ENCODE measurements at regions not wholly inside any gene's neighbourhood (a gene's known extent, or its start where the extent isn't known, plus 50 kb on each side); places are given as distances from the start of the nearest gene placed in this dataset.

DNA sequence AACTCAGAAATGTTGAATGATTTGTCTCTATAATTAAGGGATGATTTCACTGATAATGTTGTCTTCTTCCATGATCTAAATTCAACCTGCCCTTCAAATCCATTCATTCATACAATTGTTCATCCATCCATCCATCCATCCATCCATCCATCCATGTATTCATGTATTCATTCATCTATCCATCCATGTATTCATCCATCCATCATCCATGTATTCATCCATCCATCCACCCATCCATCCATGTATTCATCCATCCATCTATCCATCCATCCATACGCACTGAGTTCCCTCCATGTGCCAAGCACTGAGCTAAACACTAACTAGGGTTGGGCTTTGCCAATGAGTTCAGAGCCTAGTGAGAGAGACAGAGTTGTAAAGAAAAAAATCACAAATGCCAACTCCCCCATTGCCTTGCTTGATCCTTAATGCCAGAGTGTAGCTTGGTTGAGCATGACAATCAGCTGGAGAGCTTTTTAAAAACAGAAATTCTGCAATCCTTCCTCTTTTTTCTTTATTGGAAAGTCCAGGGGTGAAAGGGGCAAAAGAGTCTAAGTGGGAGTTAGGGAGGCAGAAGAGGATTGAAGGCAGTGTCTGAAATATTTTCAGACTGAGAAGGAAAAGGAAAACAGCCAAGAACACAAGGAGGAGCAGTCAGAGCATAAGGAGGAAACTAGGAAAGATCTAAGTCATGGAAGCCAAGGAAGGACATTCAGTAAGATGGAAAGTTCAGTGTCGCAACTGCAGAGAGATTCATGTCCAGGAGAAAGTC lies 92.4 kb upstream of the ERG start:
- TF ChIP-seq, protein P1, sequence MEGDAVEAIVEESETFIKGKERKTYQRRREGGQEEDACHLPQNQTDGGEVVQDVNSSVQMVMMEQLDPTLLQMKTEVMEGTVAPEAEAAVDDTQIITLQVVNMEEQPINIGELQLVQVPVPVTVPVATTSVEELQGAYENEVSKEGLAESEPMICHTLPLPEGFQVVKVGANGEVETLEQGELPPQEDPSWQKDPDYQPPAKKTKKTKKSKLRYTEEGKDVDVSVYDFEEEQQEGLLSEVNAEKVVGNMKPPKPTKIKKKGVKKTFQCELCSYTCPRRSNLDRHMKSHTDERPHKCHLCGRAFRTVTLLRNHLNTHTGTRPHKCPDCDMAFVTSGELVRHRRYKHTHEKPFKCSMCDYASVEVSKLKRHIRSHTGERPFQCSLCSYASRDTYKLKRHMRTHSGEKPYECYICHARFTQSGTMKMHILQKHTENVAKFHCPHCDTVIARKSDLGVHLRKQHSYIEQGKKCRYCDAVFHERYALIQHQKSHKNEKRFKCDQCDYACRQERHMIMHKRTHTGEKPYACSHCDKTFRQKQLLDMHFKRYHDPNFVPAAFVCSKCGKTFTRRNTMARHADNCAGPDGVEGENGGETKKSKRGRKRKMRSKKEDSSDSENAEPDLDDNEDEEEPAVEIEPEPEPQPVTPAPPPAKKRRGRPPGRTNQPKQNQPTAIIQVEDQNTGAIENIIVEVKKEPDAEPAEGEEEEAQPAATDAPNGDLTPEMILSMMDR (IDR thresholded peaks at IDR 0.05; ENCODE audit: poor library complexity, severe bottlenecking), result no peak
- no peak for TF ChIP-seq EZH2 (IDR thresholded peaks at IDR 0.05; ENCODE audit: borderline replicate concordance, insufficient read depth, low read length, poor library complexity, severe bottlenecking)
- TF ChIP-seq SMC3 (conservative IDR thresholded peaks at IDR 0.05; ENCODE audit: poor library complexity), result no peak
- TF ChIP-seq TAF1 (IDR thresholded peaks at IDR 0.05; ENCODE audit: low read depth), result no peak
- TF ChIP-seq, protein P2, sequence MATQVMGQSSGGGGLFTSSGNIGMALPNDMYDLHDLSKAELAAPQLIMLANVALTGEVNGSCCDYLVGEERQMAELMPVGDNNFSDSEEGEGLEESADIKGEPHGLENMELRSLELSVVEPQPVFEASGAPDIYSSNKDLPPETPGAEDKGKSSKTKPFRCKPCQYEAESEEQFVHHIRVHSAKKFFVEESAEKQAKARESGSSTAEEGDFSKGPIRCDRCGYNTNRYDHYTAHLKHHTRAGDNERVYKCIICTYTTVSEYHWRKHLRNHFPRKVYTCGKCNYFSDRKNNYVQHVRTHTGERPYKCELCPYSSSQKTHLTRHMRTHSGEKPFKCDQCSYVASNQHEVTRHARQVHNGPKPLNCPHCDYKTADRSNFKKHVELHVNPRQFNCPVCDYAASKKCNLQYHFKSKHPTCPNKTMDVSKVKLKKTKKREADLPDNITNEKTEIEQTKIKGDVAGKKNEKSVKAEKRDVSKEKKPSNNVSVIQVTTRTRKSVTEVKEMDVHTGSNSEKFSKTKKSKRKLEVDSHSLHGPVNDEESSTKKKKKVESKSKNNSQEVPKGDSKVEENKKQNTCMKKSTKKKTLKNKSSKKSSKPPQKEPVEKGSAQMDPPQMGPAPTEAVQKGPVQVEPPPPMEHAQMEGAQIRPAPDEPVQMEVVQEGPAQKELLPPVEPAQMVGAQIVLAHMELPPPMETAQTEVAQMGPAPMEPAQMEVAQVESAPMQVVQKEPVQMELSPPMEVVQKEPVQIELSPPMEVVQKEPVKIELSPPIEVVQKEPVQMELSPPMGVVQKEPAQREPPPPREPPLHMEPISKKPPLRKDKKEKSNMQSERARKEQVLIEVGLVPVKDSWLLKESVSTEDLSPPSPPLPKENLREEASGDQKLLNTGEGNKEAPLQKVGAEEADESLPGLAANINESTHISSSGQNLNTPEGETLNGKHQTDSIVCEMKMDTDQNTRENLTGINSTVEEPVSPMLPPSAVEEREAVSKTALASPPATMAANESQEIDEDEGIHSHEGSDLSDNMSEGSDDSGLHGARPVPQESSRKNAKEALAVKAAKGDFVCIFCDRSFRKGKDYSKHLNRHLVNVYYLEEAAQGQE (IDR thresholded peaks at IDR 0.05; ENCODE audit: borderline replicate concordance), result no peak
- no peak for TF ChIP-seq RAD21 (conservative IDR thresholded peaks at IDR 0.05)
- no peak for TF ChIP-seq POLR2AphosphoS5 (IDR thresholded peaks at IDR 0.05)
- no peak for TF ChIP-seq EP300 (conservative IDR thresholded peaks at IDR 0.05; ENCODE audit: poor library complexity, severe bottlenecking)
- no peak for TF ChIP-seq MXI1 (conservative IDR thresholded peaks at IDR 0.05; ENCODE audit: poor library complexity, severe bottlenecking)

Measured in neural cell (in vitro differentiated cells).